HepG2 (cell line): ENCODE measurements at regions not wholly inside any gene's neighbourhood (a gene's known extent, or its start where the extent isn't known, plus 50 kb on each side); places are given as distances from the start of the nearest gene placed in this dataset.

Experiments
- CTCF ChIP-seq: sonication (generic); formaldehyde crosslinking; IDR thresholded peaks from 2 replicates; pipeline ENCODE4 v1.5.0; 2020; ENCODE audit warnings: mild to moderate bottlenecking, missing genetic modification reagents, moderate library complexity
- GTF2F1 ChIP-seq: fragments of 150-350 bp; IDR thresholded peaks from 2 replicates; pipeline ENCODE4 v1.6.1; 2014; ENCODE audit warnings: low read length
- IRF2 ChIP-seq: IDR thresholded peaks from 2 replicates; pipeline ENCODE4 v1.6.1; 2018; ENCODE audit warnings: missing genetic modification reagents, missing compliant biosample characterization
- KLF16 ChIP-seq, 2 experiments: sonication (generic) in 1 of 2; formaldehyde crosslinking in 1 of 2; IDR thresholded peaks; 2 replicates each; pipeline versions ENCODE4 v1.6.1 to v1.8.0; 2016 to 2023; ENCODE audit warnings: missing genetic modification reagents in 2 of 2, missing compliant biosample characterization in 1 of 2
- MIXL1 ChIP-seq: IDR thresholded peaks from 2 replicates; pipeline ENCODE4 v1.6.1; 2016
- MYNN ChIP-seq: sonication (generic); formaldehyde crosslinking; IDR thresholded peaks from 2 replicates; pipeline ENCODE4 v1.4.0; 2020; ENCODE audit warnings: mild to moderate bottlenecking, low read depth, missing genetic modification reagents
- NFE2L1 ChIP-seq: sonication (generic); formaldehyde crosslinking; IDR thresholded peaks from 2 replicates; pipeline ENCODE4 v1.4.0; 2020; ENCODE audit warnings: missing genetic modification reagents, mild to moderate bottlenecking, borderline replicate concordance
- PCBP2 ChIP-seq: fragments of 200-400 bp; formaldehyde crosslinking; optimal IDR thresholded peaks from 2 replicates; pipeline ENCODE3; 2018; ENCODE audit warnings: low read length, low read depth; ENCODE audit not compliant: poor library complexity, severe bottlenecking
- ZNF274 ChIP-seq: sonication (generic); formaldehyde crosslinking; IDR thresholded peaks from 2 replicates; pipeline ENCODE4 v1.5.1; 2020; ENCODE audit warnings: mild to moderate bottlenecking, missing genetic modification reagents
- ZNF782 ChIP-seq: sonication (generic); formaldehyde crosslinking; IDR thresholded peaks from 2 replicates; pipeline ENCODE4 v1.4.0; 2020; ENCODE audit warnings: missing genetic modification reagents, mild to moderate bottlenecking, borderline replicate concordance
- TF ChIP-seq, protein P1 (sequence below): sonication (generic); formaldehyde crosslinking; IDR thresholded peaks from 2 replicates; pipeline ENCODE4 v1.5.0; 2020; ENCODE audit warnings: missing genetic modification reagents
- TF ChIP-seq, protein P2 (sequence below): IDR thresholded peaks from 2 replicates; pipeline ENCODE4 v1.6.1; 2012; ENCODE audit warnings: inconsistent platforms
- TF ChIP-seq, protein P3 (sequence below): sonication (generic); formaldehyde crosslinking; IDR thresholded peaks from 2 replicates; pipeline ENCODE4 v1.9.0; 2021; ENCODE audit warnings: missing genetic modification reagents, borderline replicate concordance
- TF ChIP-seq, protein P4 (sequence below): sonication (generic); formaldehyde crosslinking; IDR thresholded peaks from 2 replicates; pipeline ENCODE4 v1.8.0; 2022; ENCODE audit warnings: missing genetic modification reagents, mild to moderate bottlenecking, moderate library complexity, borderline replicate concordance

DNA sequence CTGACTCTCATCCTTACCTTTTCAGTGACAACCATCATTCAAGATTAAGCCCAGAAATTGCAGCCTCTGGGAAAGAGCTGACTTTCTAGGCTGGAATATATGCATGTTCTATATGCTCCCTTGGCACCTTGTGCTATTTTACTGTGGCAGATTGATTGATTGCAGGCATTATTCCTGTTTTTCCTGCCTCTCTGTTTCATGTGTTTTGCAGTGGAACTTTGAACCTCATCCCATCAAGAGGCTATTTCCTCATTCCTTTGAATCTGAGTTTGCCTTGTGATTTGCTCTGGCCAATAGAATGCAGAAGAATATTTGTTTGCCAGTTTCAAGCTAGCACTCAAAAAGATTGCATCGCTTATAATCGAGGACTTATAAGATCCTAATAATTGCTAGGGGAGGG lies 174.8 kb upstream of the DCN start:
- TF ChIP-seq, protein P1, sequence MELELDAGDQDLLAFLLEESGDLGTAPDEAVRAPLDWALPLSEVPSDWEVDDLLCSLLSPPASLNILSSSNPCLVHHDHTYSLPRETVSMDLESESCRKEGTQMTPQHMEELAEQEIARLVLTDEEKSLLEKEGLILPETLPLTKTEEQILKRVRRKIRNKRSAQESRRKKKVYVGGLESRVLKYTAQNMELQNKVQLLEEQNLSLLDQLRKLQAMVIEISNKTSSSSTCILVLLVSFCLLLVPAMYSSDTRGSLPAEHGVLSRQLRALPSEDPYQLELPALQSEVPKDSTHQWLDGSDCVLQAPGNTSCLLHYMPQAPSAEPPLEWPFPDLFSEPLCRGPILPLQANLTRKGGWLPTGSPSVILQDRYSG: no peak
- TF ChIP-seq PCBP2 (no peak), CTCF (no peak), KLF16 (CRISPR knock-in tag; IDR thresholded peaks at IDR 0.05) (no peak), MYNN (CRISPR knock-in tag) (no peak), MIXL1 (CRISPR knock-in tag) (no peak), ZNF782 (CRISPR knock-in tag) (no peak), NFE2L1 (CRISPR knock-in tag) (no peak), IRF2 (CRISPR knock-in tag) (no peak), GTF2F1 (no peak), ZNF274 (CRISPR knock-in tag) (no peak)
- TF ChIP-seq, protein P2, sequence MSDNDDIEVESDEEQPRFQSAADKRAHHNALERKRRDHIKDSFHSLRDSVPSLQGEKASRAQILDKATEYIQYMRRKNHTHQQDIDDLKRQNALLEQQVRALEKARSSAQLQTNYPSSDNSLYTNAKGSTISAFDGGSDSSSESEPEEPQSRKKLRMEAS: no peak
- TF ChIP-seq, protein P3, sequence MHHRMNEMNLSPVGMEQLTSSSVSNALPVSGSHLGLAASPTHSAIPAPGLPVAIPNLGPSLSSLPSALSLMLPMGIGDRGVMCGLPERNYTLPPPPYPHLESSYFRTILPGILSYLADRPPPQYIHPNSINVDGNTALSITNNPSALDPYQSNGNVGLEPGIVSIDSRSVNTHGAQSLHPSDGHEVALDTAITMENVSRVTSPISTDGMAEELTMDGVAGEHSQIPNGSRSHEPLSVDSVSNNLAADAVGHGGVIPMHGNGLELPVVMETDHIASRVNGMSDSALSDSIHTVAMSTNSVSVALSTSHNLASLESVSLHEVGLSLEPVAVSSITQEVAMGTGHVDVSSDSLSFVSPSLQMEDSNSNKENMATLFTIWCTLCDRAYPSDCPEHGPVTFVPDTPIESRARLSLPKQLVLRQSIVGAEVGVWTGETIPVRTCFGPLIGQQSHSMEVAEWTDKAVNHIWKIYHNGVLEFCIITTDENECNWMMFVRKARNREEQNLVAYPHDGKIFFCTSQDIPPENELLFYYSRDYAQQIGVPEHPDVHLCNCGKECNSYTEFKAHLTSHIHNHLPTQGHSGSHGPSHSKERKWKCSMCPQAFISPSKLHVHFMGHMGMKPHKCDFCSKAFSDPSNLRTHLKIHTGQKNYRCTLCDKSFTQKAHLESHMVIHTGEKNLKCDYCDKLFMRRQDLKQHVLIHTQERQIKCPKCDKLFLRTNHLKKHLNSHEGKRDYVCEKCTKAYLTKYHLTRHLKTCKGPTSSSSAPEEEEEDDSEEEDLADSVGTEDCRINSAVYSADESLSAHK (CRISPR knock-in tag): no peak
- TF ChIP-seq, protein P4, sequence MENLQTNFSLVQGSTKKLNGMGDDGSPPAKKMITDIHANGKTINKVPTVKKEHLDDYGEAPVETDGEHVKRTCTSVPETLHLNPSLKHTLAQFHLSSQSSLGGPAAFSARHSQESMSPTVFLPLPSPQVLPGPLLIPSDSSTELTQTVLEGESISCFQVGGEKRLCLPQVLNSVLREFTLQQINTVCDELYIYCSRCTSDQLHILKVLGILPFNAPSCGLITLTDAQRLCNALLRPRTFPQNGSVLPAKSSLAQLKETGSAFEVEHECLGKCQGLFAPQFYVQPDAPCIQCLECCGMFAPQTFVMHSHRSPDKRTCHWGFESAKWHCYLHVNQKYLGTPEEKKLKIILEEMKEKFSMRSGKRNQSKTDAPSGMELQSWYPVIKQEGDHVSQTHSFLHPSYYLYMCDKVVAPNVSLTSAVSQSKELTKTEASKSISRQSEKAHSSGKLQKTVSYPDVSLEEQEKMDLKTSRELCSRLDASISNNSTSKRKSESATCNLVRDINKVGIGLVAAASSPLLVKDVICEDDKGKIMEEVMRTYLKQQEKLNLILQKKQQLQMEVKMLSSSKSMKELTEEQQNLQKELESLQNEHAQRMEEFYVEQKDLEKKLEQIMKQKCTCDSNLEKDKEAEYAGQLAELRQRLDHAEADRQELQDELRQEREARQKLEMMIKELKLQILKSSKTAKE (CRISPR knock-in tag): no peak
